Pancreas (tissue), 10 donors: ENCODE measurements at regions not wholly inside any gene's neighbourhood (a gene's known extent, or its start where the extent isn't known, plus 50 kb on each side); places are given as distances from the start of the nearest gene placed in this dataset.

Source experiments
- ATAC-seq, 4 donors: fragments of 200-7000 bp; cut with Tn5 transposase; one replicate each; pipeline versions ENCODE4 v1.8.0 to v1.9.1; 2020; ENCODE audit warnings: mild to moderate bottlenecking in 4 of 4, moderate library complexity in 4 of 4
- DNase-seq, 6 donors: peaks; one replicate each; pipeline ENCODE4 v3.0.0-alpha.2; 2020
- FAIRE-seq: peaks from 2 replicates; lab custom pipeline; 2012; peaks lifted over from hg19 to GRCh38; lab: Jason Lieb, UNC
- H3K27ac ChIP-seq, 4 donors: fragments of 200-600 bp; sonication (generic); 1 replicate in 3 of 4; 2 replicates in 1 of 4; pipeline versions ENCODE4 v1.5.0 to v1.8.0; 2020
- H3K27me3 ChIP-seq, 4 donors: fragments of 200-600 bp; one replicate each; pipeline ENCODE4 v1.8.0; 2021
- H3K36me3 ChIP-seq, 3 donors: fragments of 200-600 bp; sonication (generic) in 1 of 3; one replicate each; pipeline versions ENCODE4 v1.5.0 to v1.8.0; 2020 to 2021
- H3K4me1 ChIP-seq, 3 donors: fragments of 200-600 bp; one replicate each; pipeline ENCODE4 v1.8.0; 2021
- H3K4me3 ChIP-seq, 4 donors: fragments of 200-600 bp; sonication (generic) in 2 of 4; one replicate each; pipeline versions ENCODE4 v1.5.0 to v1.8.0; 2020 to 2021
- H3K9me3 ChIP-seq, 4 donors: fragments of 200-600 bp; one replicate each; pipeline ENCODE4 v1.8.0; 2021
- CTCF ChIP-seq, 4 donors: fragments of 200-600 bp; sonication (generic) in 3 of 4; IDR thresholded peaks; one replicate each; pipeline versions ENCODE4 v1.5.0 to v1.8.0; 2021; ENCODE audit warnings: antibody characterized with exemption in 4 of 4
- WGBS, 2 donors: extraction: QIAGEN DNeasy Blood & Tissue Kit; methylation state at CpG; one replicate each; pipeline ENCODE4 v1.1.7; 2013; 5-methylcytosine and 5-hydroxymethylcytosine counted together
- intact Hi-C, 3 donors: fragments of 100-400 bp; cut with DNase I; formaldehyde crosslinking; loops; one replicate each; pipeline versions ENCODE4 v1.11.1 to v1.14.2; 2022
- donor health status: healthy with polysubstance abuse.
- donor health status: DM: no; HTN: no; CAD: no; lungs with moderate emphysema.
- donor health status: DM: no; HTN: no; CAD: no.
- donor health status: control.
- donor health status: control.
- donor health status: Bipolar disorder and iron deficiency.
- donor health status: DM: yes; HTN: yes; CAD: no.
- donor health status: DM: no; HTN: no; CAD: no.
- donor health status: DM: no; HTN: no; CAD: no.
- donor health status: DM: yes; HTN: yes; CAD: no.

- no peak for FAIRE-seq
- H3K4me3 ChIP-seq, result no peak overlapping the region
- WGBS, 2 donors, result 75 to 88% methylated on average over 13 of the region's 13 CpGs
- H3K4me1 ChIP-seq, result no peaks in the 10 kb centered on the region
- H3K27me3 ChIP-seq, result no peaks in the 10 kb centered on the region
- DNase-seq, result no peak
- TF ChIP-seq CTCF (IDR thresholded peaks at IDR 0.05), result no peak
- intact Hi-C loops, result no loop called here
- H3K27ac ChIP-seq, result no peak overlapping the region
- ATAC-seq, result no peak
- no peaks in the 10 kb centered on the region for H3K36me3 ChIP-seq
- no peaks in the 10 kb centered on the region for H3K9me3 ChIP-seq
These were observed 205.1 kb upstream of the SOX1 start for GRCh38 chr13:111861766-111862366.

GRCh38 chr13:111862836-111863815 is 203.8 kb upstream of the SOX1 start:
- DNase-seq (no peak), ATAC-seq (no peak), FAIRE-seq (no peak)
- H3K4me3 ChIP-seq, result no peak overlapping the region
- intact Hi-C loops, result no loop called here
- no peaks in the 10 kb centered on the region for H3K27me3 ChIP-seq
- H3K27ac ChIP-seq, result no peak overlapping the region
- H3K9me3 ChIP-seq, result no peaks in the 10 kb centered on the region
- no peak for TF ChIP-seq CTCF (IDR thresholded peaks at IDR 0.05)
- 69 to 80% methylated on average over 33 of the region's 33 CpGs for WGBS, 2 donors
- no peaks in the 10 kb centered on the region for H3K36me3 ChIP-seq
- no peaks in the 10 kb centered on the region for H3K4me1 ChIP-seq

- FAIRE-seq, result no peak
- Histone ChIP-seq H3K9me3 (no peaks in the 10 kb centered on the region), H3K4me1 (no peaks in the 10 kb centered on the region), H3K36me3 (no peaks in the 10 kb centered on the region), H3K4me3 (no peak overlapping the region), H3K27ac (no peak overlapping the region), H3K27me3 (no peaks in the 10 kb centered on the region)
- intact Hi-C loops, result no loop called here
- ATAC-seq, result no peak
- no peak for DNase-seq
- 72 to 84% methylated on average over 12 of the region's 12 CpGs for WGBS, 2 donors
- no peak for TF ChIP-seq CTCF (IDR thresholded peaks at IDR 0.05)
These were observed 202.4 kb upstream of the SOX1 start for GRCh38 chr13:111864566-111864965.

GRCh38 chr13:111865046-111865445 is 201.9 kb upstream of the SOX1 start:
- H3K27me3 ChIP-seq, result no peaks in the 10 kb centered on the region
- intact Hi-C loops, result no loop called here
- H3K36me3 ChIP-seq, result no peaks in the 10 kb centered on the region
- 62 to 63% methylated on average over 7 of the region's 7 CpGs for WGBS, 2 donors
- no peak for TF ChIP-seq CTCF (IDR thresholded peaks at IDR 0.05)
- no peak overlapping the region for H3K27ac ChIP-seq
- no peaks in the 10 kb centered on the region for H3K9me3 ChIP-seq
- DNase-seq (no peak), ATAC-seq (no peak), FAIRE-seq (no peak)
- no peak overlapping the region for H3K4me3 ChIP-seq
- no peaks in the 10 kb centered on the region for H3K4me1 ChIP-seq

GRCh38 chr13:111865826-111866225 is 201.1 kb upstream of the SOX1 start:
- H3K9me3 ChIP-seq, result no peaks in the 10 kb centered on the region
- no peak for TF ChIP-seq CTCF (IDR thresholded peaks at IDR 0.05)
- ATAC-seq (no peak), FAIRE-seq (no peak), DNase-seq (no peak)
- intact Hi-C loops, result no loop called here
- no peaks in the 10 kb centered on the region for H3K36me3 ChIP-seq
- no peak overlapping the region for H3K27ac ChIP-seq
- H3K27me3 ChIP-seq, result no peaks in the 10 kb centered on the region
- no peak overlapping the region for H3K4me3 ChIP-seq
- H3K4me1 ChIP-seq, result no peaks in the 10 kb centered on the region
- WGBS, 2 donors, result 57 to 78% methylated on average over 8 of the region's 8 CpGs
